ENCODE measurements at regions not wholly inside any gene's neighbourhood (a gene's known extent, or its start where the extent isn't known, plus 50 kb on each side); places are given as distances from the start of the nearest gene placed in this dataset.

- no peak overlapping the region for H3K4me3 ChIP-seq (ENCODE audit: low read length)
- peak; percentile 50 for TF ChIP-seq CTCF (IDR thresholded peaks at IDR 0.05; ENCODE audit: insufficient read depth, low read depth, low read length, missing control alignments)
- peak; percentile 29 for DNase-seq (ENCODE audit: low read depth)
Measured at GRCh38 chr20:11553603-11554002, 364.1 kb upstream of the BTBD3 start.

- DNase-seq (ENCODE audit: low read depth) = no peak
- no peak overlapping the region for H3K4me3 ChIP-seq (ENCODE audit: low read length)
- no peak for TF ChIP-seq CTCF (IDR thresholded peaks at IDR 0.05; ENCODE audit: insufficient read depth, low read depth, low read length, missing control alignments)
Measured at GRCh38 chr20:11555510-11555909, 362.2 kb upstream of the BTBD3 start.

GRCh38 chr20:11556410-11556809 is 361.3 kb upstream of the BTBD3 start:
- DNase-seq (ENCODE audit: low read depth) = no peak
- no peak for TF ChIP-seq CTCF (IDR thresholded peaks at IDR 0.05; ENCODE audit: insufficient read depth, low read depth, low read length, missing control alignments)
- H3K4me3 ChIP-seq (ENCODE audit: low read length) = no peak overlapping the region

- TF ChIP-seq CTCF (IDR thresholded peaks at IDR 0.05; ENCODE audit: insufficient read depth, low read depth, low read length, missing control alignments) = no peak
- no peak for DNase-seq (ENCODE audit: low read depth)
- H3K4me3 ChIP-seq (ENCODE audit: low read length) = no peak overlapping the region
Measured at GRCh38 chr20:11564491-11564890, 353.2 kb upstream of the BTBD3 start.

- DNase-seq (ENCODE audit: low read depth) = no peak
- no peak for TF ChIP-seq CTCF (IDR thresholded peaks at IDR 0.05; ENCODE audit: insufficient read depth, low read depth, low read length, missing control alignments)
- H3K4me3 ChIP-seq (ENCODE audit: low read length) = no peak overlapping the region
Measured at GRCh38 chr20:11569163-11569562, 348.5 kb upstream of the BTBD3 start.

GRCh38 chr20:11573507-11573906 is 344.2 kb upstream of the BTBD3 start:
- no peak overlapping the region for H3K4me3 ChIP-seq (ENCODE audit: low read length)
- TF ChIP-seq CTCF (IDR thresholded peaks at IDR 0.05; ENCODE audit: insufficient read depth, low read depth, low read length, missing control alignments) = no peak
- DNase-seq (ENCODE audit: low read depth) = no peak

- no peak overlapping the region for H3K4me3 ChIP-seq (ENCODE audit: low read length)
- no peak for DNase-seq (ENCODE audit: low read depth)
- no peak for TF ChIP-seq CTCF (IDR thresholded peaks at IDR 0.05; ENCODE audit: insufficient read depth, low read depth, low read length, missing control alignments)
Measured at GRCh38 chr20:11581271-11581670, 336.4 kb upstream of the BTBD3 start.

Measured in epithelial cell of esophagus (primary cell).